IMR-90 (cell line): ENCODE measurements at regions not wholly inside any gene's neighbourhood (a gene's known extent, or its start where the extent isn't known, plus 50 kb on each side); places are given as distances from the start of the nearest gene placed in this dataset.

Experiments used
- CEBPB ChIP-seq: IDR thresholded peaks from 2 replicates; pipeline ENCODE4 v1.6.1; 2012; ENCODE audit warnings: low read depth, low read length, improper control_type of control experiment
- MAZ ChIP-seq: IDR thresholded peaks from 2 replicates; pipeline ENCODE4 v1.6.1; 2012; ENCODE audit warnings: low read depth, mild to moderate bottlenecking, low read length, improper control_type of control experiment, moderate library complexity, borderline replicate concordance
- NFE2L2 ChIP-seq: fragments of 150-350 bp; IDR thresholded peaks from 2 replicates; pipeline ENCODE4 v1.6.1; 2016; ENCODE audit warnings: low read depth, mild to moderate bottlenecking, low read length
- POLR2A ChIP-seq: IDR thresholded peaks from 2 replicates; pipeline ENCODE4 v1.6.1; 2012; ENCODE audit warnings: mild to moderate bottlenecking, low read depth, low read length
- RAD21 ChIP-seq: IDR thresholded peaks from 2 replicates; pipeline ENCODE4 v1.6.1; 2012; ENCODE audit warnings: low read length, improper control_type of control experiment
- RCOR1 ChIP-seq: IDR thresholded peaks from 2 replicates; pipeline ENCODE4 v1.6.1; 2012; ENCODE audit warnings: mild to moderate bottlenecking, low read length, improper control_type of control experiment; ENCODE audit not compliant: insufficient replicate concordance
- TF ChIP-seq, protein P1 (sequence below): conservative IDR thresholded peaks from 2 replicates; pipeline ENCODE4 v1.5.1; 2012; ENCODE audit warnings: mild to moderate bottlenecking, low read depth, low read length, improper control_type of control experiment
- TF ChIP-seq, protein P2 (sequence below): fragments of 150-350 bp; IDR thresholded peaks from 2 replicates; pipeline ENCODE4 v1.6.1; 2016; ENCODE audit warnings: low read depth, mild to moderate bottlenecking, low read length, moderate library complexity, borderline replicate concordance
- TF ChIP-seq, protein P3 (sequence below): fragments of 150-350 bp; IDR thresholded peaks from 2 replicates; pipeline ENCODE4 v1.6.1; 2017; ENCODE audit warnings: mild to moderate bottlenecking, antibody characterized with exemption, low read length, low read depth

DNA sequence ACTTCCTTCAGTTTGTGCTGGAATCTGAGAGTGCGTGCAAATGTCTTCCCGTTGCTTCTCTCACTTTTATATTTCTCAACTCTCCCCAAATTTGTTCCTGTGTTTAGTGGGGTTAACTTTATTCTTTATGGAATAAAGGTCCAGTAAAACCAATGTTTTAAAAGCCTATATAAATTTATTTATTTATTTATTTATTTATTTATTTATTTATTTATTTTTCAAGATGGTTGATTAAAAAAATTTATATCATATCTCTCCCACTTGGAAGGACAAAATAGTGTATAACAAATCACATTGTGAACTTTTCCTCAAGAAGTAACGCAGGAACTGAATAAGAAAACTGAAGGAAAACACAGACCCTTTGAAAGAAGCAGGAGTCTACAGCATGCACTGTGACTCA lies 95.3 kb upstream of the ITM2A start:
- TF ChIP-seq, protein P1, sequence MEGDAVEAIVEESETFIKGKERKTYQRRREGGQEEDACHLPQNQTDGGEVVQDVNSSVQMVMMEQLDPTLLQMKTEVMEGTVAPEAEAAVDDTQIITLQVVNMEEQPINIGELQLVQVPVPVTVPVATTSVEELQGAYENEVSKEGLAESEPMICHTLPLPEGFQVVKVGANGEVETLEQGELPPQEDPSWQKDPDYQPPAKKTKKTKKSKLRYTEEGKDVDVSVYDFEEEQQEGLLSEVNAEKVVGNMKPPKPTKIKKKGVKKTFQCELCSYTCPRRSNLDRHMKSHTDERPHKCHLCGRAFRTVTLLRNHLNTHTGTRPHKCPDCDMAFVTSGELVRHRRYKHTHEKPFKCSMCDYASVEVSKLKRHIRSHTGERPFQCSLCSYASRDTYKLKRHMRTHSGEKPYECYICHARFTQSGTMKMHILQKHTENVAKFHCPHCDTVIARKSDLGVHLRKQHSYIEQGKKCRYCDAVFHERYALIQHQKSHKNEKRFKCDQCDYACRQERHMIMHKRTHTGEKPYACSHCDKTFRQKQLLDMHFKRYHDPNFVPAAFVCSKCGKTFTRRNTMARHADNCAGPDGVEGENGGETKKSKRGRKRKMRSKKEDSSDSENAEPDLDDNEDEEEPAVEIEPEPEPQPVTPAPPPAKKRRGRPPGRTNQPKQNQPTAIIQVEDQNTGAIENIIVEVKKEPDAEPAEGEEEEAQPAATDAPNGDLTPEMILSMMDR: no peak
- TF ChIP-seq MAZ: no peak
- no peak for TF ChIP-seq POLR2A
- TF ChIP-seq RAD21: no peak
- TF ChIP-seq NFE2L2: no peak
- TF ChIP-seq, protein P2, sequence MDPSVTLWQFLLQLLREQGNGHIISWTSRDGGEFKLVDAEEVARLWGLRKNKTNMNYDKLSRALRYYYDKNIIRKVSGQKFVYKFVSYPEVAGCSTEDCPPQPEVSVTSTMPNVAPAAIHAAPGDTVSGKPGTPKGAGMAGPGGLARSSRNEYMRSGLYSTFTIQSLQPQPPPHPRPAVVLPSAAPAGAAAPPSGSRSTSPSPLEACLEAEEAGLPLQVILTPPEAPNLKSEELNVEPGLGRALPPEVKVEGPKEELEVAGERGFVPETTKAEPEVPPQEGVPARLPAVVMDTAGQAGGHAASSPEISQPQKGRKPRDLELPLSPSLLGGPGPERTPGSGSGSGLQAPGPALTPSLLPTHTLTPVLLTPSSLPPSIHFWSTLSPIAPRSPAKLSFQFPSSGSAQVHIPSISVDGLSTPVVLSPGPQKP: no peak
- no peak for TF ChIP-seq RCOR1
- TF ChIP-seq, protein P3, sequence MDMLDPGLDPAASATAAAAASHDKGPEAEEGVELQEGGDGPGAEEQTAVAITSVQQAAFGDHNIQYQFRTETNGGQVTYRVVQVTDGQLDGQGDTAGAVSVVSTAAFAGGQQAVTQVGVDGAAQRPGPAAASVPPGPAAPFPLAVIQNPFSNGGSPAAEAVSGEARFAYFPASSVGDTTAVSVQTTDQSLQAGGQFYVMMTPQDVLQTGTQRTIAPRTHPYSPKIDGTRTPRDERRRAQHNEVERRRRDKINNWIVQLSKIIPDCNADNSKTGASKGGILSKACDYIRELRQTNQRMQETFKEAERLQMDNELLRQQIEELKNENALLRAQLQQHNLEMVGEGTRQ: no peak
- no peak for TF ChIP-seq CEBPB
